K562 (cell line): ENCODE measurements at regions not wholly inside any gene's neighbourhood (a gene's known extent, or its start where the extent isn't known, plus 50 kb on each side); places are given as distances from the start of the nearest gene placed in this dataset.

Experiments used
- ATAC-seq: fragments of 200-7000 bp; cut with Tn5 transposase; 3 replicates; pipeline ENCODE4 v1.9.1; 2020; ENCODE audit warnings: moderate library complexity
- BruUV-seq: library from RNA; stranded (reverse); fragments of 400-500 nt; replicated peaks from 2 replicates; lab custom pipeline; 2021; lab: Mats Ljungman, UMichigan
- CTCF ChIA-PET: fragments of 300-600 bp; formaldehyde crosslinking; extraction: SDS; loops from one replicate; lab custom pipeline; 2021; ENCODE audit warnings: low intra/inter-chr PET ratio; lab: Yijun Ruan, JAX
- POLR2A ChIA-PET: fragments of 300-600, 350-650 bp; sonication (Branson Sonifier 250); formaldehyde crosslinking; extraction: SDS; loops from one replicate; lab custom pipeline; 2021; ENCODE audit warnings: antibody characterized with exemption, inconsistent platforms; lab: Yijun Ruan, JAX
- DNase-seq, 4 experiments: peaks; one replicate each; pipeline versions ENCODE4 v3.0.0 to v3.0.0-alpha.2; 2011 to 2018; ENCODE audit warnings: low spot score in 3 of 4, mixed read lengths in 3 of 4; ENCODE audit errors: extremely low read depth in 1 of 4
- FAIRE-seq: peaks from 2 replicates; lab custom pipeline; 2011; peaks lifted over from hg19 to GRCh38; lab: Jason Lieb, UNC
- H2AFZ ChIP-seq: 2 replicates; pipeline ENCODE4 v1.6.0; 2011; ENCODE audit warnings: low read depth, low read length, control low read depth, inconsistent platforms
- H3K27ac ChIP-seq: fragments of 200-600 bp; 3 replicates; pipeline ENCODE4 v1.8.0; 2011; ENCODE audit warnings: low read depth, mild to moderate bottlenecking, control low read depth, inconsistent platforms, low read length, moderate library complexity, mixed read lengths; ENCODE audit errors: extremely low read depth
- H3K27me3 ChIP-seq, 2 experiments: fragments of 300-600 bp in 1 of 2; 2 replicates in 1 of 2; 3 replicates in 1 of 2; pipeline versions ENCODE4 v1.6.0 to v1.8.0; 2011; ENCODE audit warnings: inconsistent platforms in 2 of 2, low read length in 2 of 2, mild to moderate bottlenecking in 1 of 2, mixed read lengths in 1 of 2, moderate library complexity in 1 of 2; ENCODE audit not compliant: control insufficient read depth in 2 of 2, insufficient read depth in 2 of 2
- H3K36me3 ChIP-seq: fragments of 300-600 bp; 3 replicates; pipeline ENCODE4 v1.8.0; 2011; ENCODE audit warnings: mild to moderate bottlenecking, low read length, inconsistent platforms; ENCODE audit not compliant: control insufficient read depth, insufficient read depth
- H3K4me1 ChIP-seq, 2 experiments: fragments of 200-600 bp in 1 of 2; replicated peaks in 1 of 2; 2 replicates in 1 of 2; 3 replicates in 1 of 2; pipeline versions ENCODE4 v1.5.1 to v1.8.0; 2011; ENCODE audit warnings: inconsistent platforms in 2 of 2, low read length in 2 of 2, mild to moderate bottlenecking in 1 of 2, mixed read lengths in 1 of 2, moderate library complexity in 1 of 2; ENCODE audit not compliant: control insufficient read depth in 2 of 2, insufficient read depth in 2 of 2
- H3K4me2 ChIP-seq: 2 replicates; pipeline ENCODE4 v1.6.1; 2011; ENCODE audit warnings: low read length, control low read depth, inconsistent platforms, mixed read lengths; ENCODE audit not compliant: insufficient read depth
- H3K4me3 ChIP-seq: fragments of 200-600 bp; sonication (generic), shearing (Covaris generic); 2 replicates; pipeline ENCODE4 v1.5.1; 2016; ENCODE audit warnings: control low read depth, inconsistent platforms
- H3K79me2 ChIP-seq: fragments of 200-600 bp; 3 replicates; pipeline ENCODE4 v1.8.0; 2011; ENCODE audit warnings: low read length, inconsistent platforms; ENCODE audit not compliant: control insufficient read depth, insufficient read depth
- H3K9ac ChIP-seq, 2 experiments: 2 replicates each; pipeline versions ENCODE4 v1.6.0 to v1.6.1; 2011; ENCODE audit warnings: low read depth in 2 of 2, low read length in 2 of 2, control low read depth in 1 of 2, inconsistent platforms in 1 of 2, mild to moderate bottlenecking in 1 of 2, mixed read lengths in 1 of 2; ENCODE audit not compliant: insufficient read depth in 1 of 2
- H3K9me1 ChIP-seq: one replicate; pipeline ENCODE4 v1.6.0; 2011; ENCODE audit warnings: inconsistent platforms, mild to moderate bottlenecking, low read length, moderate library complexity; ENCODE audit not compliant: control insufficient read depth, insufficient read depth
- H3K9me3 ChIP-seq: replicated peaks from 2 replicates; pipeline ENCODE4 v1.5.1; 2011; ENCODE audit warnings: low read depth, low read length, inconsistent platforms; ENCODE audit not compliant: control insufficient read depth, insufficient read depth
- H4K20me1 ChIP-seq: replicated peaks from 2 replicates; pipeline ENCODE4 v1.6.1; 2011; ENCODE audit warnings: low read length, inconsistent platforms, mixed read lengths; ENCODE audit not compliant: control insufficient read depth, insufficient read depth
- ATF1 ChIP-seq, 2 experiments: fragments of 450-650 bp in 1 of 2; IDR thresholded peaks; 2 replicates each; pipeline ENCODE4 v1.6.1; 2016; ENCODE audit warnings: missing compliant biosample characterization in 1 of 2, missing genetic modification characterization in 1 of 2
- CEBPG ChIP-seq, 3 experiments: fragments of 200-800 bp in 1 of 3; sonication (Bioruptor generic) in 1 of 3; sonication (generic) in 1 of 3; formaldehyde crosslinking in 1 of 3; IDR thresholded peaks in 2 of 3; conservative IDR thresholded peaks in 1 of 3; 2 replicates each; pipeline versions ENCODE4 v1.6.1 to v1.8.0; 2016 to 2022; ENCODE audit warnings: missing compliant biosample characterization in 2 of 3, missing genetic modification characterization in 2 of 3, mild to moderate bottlenecking in 1 of 3, missing genetic modification reagents in 1 of 3
- CREB1 ChIP-seq, 2 experiments: sonication (generic) in 1 of 2; formaldehyde crosslinking in 1 of 2; IDR thresholded peaks; 2 replicates each; pipeline versions ENCODE4 v1.6.1 to v1.8.0; 2012 to 2022; ENCODE audit warnings: inconsistent platforms in 1 of 2, mild to moderate bottlenecking in 1 of 2, missing genetic modification reagents in 1 of 2, moderate library complexity in 1 of 2
- FOSL1 ChIP-seq: fragments of 200-800 bp; sonication (Bioruptor generic); conservative IDR thresholded peaks from 2 replicates; pipeline ENCODE4 v1.6.1; 2016; ENCODE audit warnings: missing genetic modification characterization, missing compliant biosample characterization
- GATAD2A ChIP-seq: fragments of 450-650 bp; IDR thresholded peaks from 2 replicates; pipeline ENCODE4 v1.6.1; 2017
- HBP1 ChIP-seq: fragments of 450-650 bp; formaldehyde crosslinking; IDR thresholded peaks from 2 replicates; pipeline ENCODE4 v1.4.0; 2022; ENCODE audit warnings: missing genetic modification characterization
- MAZ ChIP-seq, 2 experiments: fragments of 450-650 bp in 1 of 2; sonication (generic) in 1 of 2; formaldehyde crosslinking; IDR thresholded peaks in 1 of 2; conservative IDR thresholded peaks in 1 of 2; 2 replicates each; pipeline versions ENCODE4 v1.4.0 to v1.5.0; 2020; ENCODE audit warnings: mild to moderate bottlenecking in 1 of 2, missing genetic modification reagents in 1 of 2
- PRMT5 ChIP-seq: sonication (generic); formaldehyde crosslinking; IDR thresholded peaks from 2 replicates; pipeline ENCODE4 v1.5.0; 2020; ENCODE audit warnings: missing genetic modification reagents
- RNF2 ChIP-seq: sonication (generic); IDR thresholded peaks from 2 replicates; pipeline ENCODE4 v1.6.1; 2016
- SMARCC2 ChIP-seq: fragments of 450-650 bp; IDR thresholded peaks from 2 replicates; pipeline ENCODE4 v1.6.1; 2017; ENCODE audit warnings: antibody characterized with exemption, moderate library complexity, mild to moderate bottlenecking, low read depth
- VEZF1 ChIP-seq: fragments of 200-800 bp; sonication (Bioruptor generic); IDR thresholded peaks from 2 replicates; pipeline ENCODE4 v1.6.1; 2017; ENCODE audit warnings: missing genetic modification characterization, missing compliant biosample characterization
- WGBS: fragments of 100-300 bp; shearing (Covaris generic); methylation state at CpG from one replicate; pipeline ENCODE4 v1.1.6; 2016; ENCODE audit warnings: low coverage, mixed read lengths; ENCODE audit not compliant: insufficient coverage; ENCODE audit errors: missing lambda C conversion rate; 5-methylcytosine and 5-hydroxymethylcytosine counted together
- in situ Hi-C: fragments of 300-500 bp; cut with MboI; formaldehyde crosslinking; loops from 4 replicates; pipeline ENCODE4 v1.15.0; 2018; ENCODE audit warnings: inconsistent platforms, mixed read lengths
- intact Hi-C: fragments of 100-400 bp; cut with micrococcal nuclease; formaldehyde crosslinking; loops from 2 replicates; pipeline ENCODE4 v1.14.2; 2022

GRCh38 chr7:131244259-131244852 lies 83.3 kb upstream of the MKLN1 start (continued):
- TF ChIP-seq VEZF1 (CRISPR knock-in tag) (peak; percentile 69), ATF1 (CRISPR knock-in tag; IDR thresholded peaks at IDR 0.05) (no peak), ATF1 (tag; IDR thresholded peaks at IDR 0.05) (peak; percentile 87), MAZ (CRISPR knock-in tag; conservative IDR thresholded peaks at IDR 0.05 in 1 of 2, IDR thresholded peaks at IDR 0.05 in 1 of 2) (peak in 1 of 2 experiments; percentile 66; a peak in 1 of 4 replicates), RNF2 (0 out of 2 replicates have a peak, but pooled peaks have one; percentile 11), CREB1 (IDR thresholded peaks at IDR 0.05) (0 out of 2 replicates have a peak, but pooled peaks have one; percentile 56), CREB1 (CRISPR knock-in tag; IDR thresholded peaks at IDR 0.05) (no peak), GATAD2A (no peak), PRMT5 (CRISPR knock-in tag) (no peak), SMARCC2 (peak; percentile 43; the same call in 1 of the 2 replicates)

GRCh38 chr7:131249003-131249402 lies 78.7 kb upstream of the MKLN1 start:
- intact Hi-C loops (no loop called here), in situ Hi-C loops (no loop called here)
- Histone ChIP-seq H2AFZ (no peak overlapping the region), H3K9me1 (no peaks in the 10 kb centered on the region), H3K9me3 (no peaks in the 10 kb centered on the region), H3K79me2 (no peaks in the 10 kb centered on the region), H3K4me2 (no peak overlapping the region), H3K9ac (no peak overlapping the region), H3K27me3 (peaks cover 50 to 52% of the 10 kb centered on the region in 2 experiments), H3K27ac (no peak overlapping the region), H3K4me3 (no peak overlapping the region), H3K36me3 (no peaks in the 10 kb centered on the region), H4K20me1 (peaks cover 5% of the 10 kb centered on the region), H3K4me1 (no peaks in the 10 kb centered on the region)
- whole genome bisulfite sequencing: 0% methylated on average over 1 of the region's 1 CpG
- ATAC-seq (no peak), DNase-seq (no peak), FAIRE-seq (no peak)
- BruUV-seq: no TSS peak
- ChIA-PET CTCF (no interaction called here), POLR2A (no interaction called here)
- TF ChIP-seq CEBPG (CRISPR knock-in tag; IDR thresholded peaks at IDR 0.05): no peak
- TF ChIP-seq CEBPG (tag; conservative IDR thresholded peaks at IDR 0.05 in 1 of 2, IDR thresholded peaks at IDR 0.05 in 1 of 2): 0 out of 4 replicates have a peak, but pooled peaks of 1 of the 2 experiments have one; percentile 25
- TF ChIP-seq HBP1: no peak
- 0 out of 2 replicates have a peak, but pooled peaks have one; percentile 35 for TF ChIP-seq FOSL1 (tag)
